GM10248 (cell line): ENCODE measurements at regions not wholly inside any gene's neighbourhood (a gene's known extent, or its start where the extent isn't known, plus 50 kb on each side); places are given as distances from the start of the nearest gene placed in this dataset.
"Not testable (repeated sequence)": the region's sequence is repeated elsewhere in the genome, so short reads cannot be mapped to it uniquely, and the experiment has no call there.

Experiments used
- CTCF ChIA-PET: fragments of 300-600 bp; sonication (Branson Sonifier 250); formaldehyde crosslinking; extraction: SDS; loops from one replicate; lab custom pipeline; 2021; ENCODE audit warnings: antibody characterized with exemption; lab: Yijun Ruan, JAX
- POLR2A ChIA-PET: fragments of 350-650 bp; sonication (Branson Sonifier 250); formaldehyde crosslinking; extraction: SDS; loops from one replicate; lab custom pipeline; 2020; ENCODE audit warnings: antibody characterized with exemption; lab: Yijun Ruan, JAX
- DNase-seq: peaks from one replicate; pipeline ENCODE4 v3.0.0; 2012; ENCODE audit errors: extremely low spot score
- TF ChIP-seq, protein P1 (sequence below): IDR thresholded peaks from 2 replicates; pipeline ENCODE4 v1.5.1; 2012; ENCODE audit warnings: mild to moderate bottlenecking, low read depth; ENCODE audit errors: extremely low read depth, missing control alignments, control extremely low read depth

DNA sequence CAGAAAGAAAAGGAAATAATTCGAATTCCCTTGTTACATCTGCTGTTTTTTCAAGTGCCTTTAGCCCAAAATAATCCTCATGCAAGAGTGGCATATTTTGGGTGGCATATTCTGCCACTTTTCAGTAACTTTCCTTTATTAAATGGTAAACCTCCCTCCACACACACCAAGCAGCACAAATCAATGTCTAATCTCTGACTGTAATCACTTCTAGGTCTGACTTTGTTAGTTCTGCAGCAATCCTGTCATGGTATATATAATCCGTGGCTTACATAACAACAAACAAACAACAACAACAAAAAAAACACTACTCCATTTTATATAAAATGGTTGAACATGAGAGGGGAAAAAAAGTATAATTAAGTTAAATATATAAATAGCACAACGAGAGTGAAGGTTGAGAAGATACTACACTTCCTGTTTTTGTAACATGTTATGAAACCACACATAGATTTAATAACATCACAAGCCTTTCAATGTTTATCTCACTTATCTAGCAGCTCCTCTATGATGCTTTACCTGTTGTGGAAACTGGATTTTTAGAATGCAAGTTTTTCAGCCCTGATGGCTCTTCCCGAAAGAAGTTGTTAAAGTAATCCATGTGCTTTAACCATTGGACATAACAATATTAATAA is 715.4 kb downstream of the GRXCR1 start:
- TF ChIP-seq, protein P1, sequence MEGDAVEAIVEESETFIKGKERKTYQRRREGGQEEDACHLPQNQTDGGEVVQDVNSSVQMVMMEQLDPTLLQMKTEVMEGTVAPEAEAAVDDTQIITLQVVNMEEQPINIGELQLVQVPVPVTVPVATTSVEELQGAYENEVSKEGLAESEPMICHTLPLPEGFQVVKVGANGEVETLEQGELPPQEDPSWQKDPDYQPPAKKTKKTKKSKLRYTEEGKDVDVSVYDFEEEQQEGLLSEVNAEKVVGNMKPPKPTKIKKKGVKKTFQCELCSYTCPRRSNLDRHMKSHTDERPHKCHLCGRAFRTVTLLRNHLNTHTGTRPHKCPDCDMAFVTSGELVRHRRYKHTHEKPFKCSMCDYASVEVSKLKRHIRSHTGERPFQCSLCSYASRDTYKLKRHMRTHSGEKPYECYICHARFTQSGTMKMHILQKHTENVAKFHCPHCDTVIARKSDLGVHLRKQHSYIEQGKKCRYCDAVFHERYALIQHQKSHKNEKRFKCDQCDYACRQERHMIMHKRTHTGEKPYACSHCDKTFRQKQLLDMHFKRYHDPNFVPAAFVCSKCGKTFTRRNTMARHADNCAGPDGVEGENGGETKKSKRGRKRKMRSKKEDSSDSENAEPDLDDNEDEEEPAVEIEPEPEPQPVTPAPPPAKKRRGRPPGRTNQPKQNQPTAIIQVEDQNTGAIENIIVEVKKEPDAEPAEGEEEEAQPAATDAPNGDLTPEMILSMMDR, result no peak
- POLR2A ChIA-PET, result no interaction called here
- CTCF ChIA-PET, result no interaction called here
- no peak for DNase-seq

DNA sequence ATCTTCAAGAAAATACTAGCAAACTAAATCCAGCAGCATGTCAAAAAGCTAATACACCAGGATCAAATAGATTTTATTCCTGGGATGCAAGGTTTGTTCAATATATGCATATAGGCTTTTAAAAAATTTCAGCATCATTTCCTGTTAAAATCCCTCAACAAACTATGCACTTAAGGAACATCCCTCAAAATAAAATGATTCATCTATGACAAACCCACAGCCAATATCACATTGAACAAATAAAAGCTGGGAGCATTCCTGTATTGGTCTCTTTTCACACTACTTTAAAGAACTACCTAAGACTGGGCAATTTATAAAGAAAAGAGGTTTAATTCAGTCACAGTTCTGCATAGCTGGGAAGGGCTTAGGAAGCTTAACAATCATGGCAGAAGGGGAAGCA is 726.7 kb downstream of the GRXCR1 start:
- CTCF ChIA-PET, result no interaction called here
- TF ChIP-seq, protein P1, result no peak
- DNase-seq, result no peak
- POLR2A ChIA-PET, result no interaction called here

DNA sequence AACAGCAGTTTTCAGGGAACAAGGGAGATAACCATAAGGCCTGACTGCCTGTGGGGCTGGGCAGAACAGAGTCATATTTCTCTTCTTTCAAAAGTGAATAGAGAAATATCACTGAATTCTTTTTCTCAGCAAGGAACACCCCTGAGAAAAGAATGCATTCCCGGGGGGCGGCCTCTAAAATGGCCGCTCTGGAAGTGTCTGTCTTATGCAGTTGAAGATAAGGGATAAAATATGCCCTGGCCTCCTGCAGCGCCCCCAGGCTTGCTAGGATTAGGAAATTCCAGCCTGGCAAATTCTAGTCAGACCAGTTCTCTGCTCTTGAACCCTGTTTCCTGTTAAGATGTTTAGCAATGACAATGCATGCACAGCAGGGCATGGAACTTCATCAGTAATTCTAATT is 745.4 kb downstream of the GRXCR1 start:
- CTCF ChIA-PET, DNase-seq, POLR2A ChIA-PET: not testable (repeated sequence)

DNA sequence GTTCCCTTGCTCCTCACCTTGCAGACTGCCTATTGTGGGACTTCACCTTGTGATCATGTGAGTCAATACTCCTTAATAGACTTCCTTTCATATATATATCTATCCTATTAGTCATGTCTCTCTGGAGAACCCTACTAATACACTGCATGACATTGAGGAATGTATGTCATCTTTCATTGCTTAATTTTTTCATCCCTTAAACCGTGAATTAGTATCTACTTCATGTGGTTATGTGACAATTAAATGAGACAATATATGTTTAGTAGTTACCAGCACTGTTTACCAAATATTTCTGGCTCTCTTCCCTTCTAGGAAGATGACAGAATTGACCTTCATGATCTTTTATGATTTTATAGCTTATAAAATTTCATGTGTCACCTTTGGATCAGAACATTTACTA is 759.5 kb downstream of the GRXCR1 start:
- ChIA-PET CTCF (interaction anchor here (1.4 kb wide), 1 partner anchor 35 kb away, joined by 3 read pairs; no protein-coding TSS in a partner anchor), POLR2A (no interaction called here)
- DNase-seq, result no peak
- TF ChIP-seq, protein P1, result no peak

DNA sequence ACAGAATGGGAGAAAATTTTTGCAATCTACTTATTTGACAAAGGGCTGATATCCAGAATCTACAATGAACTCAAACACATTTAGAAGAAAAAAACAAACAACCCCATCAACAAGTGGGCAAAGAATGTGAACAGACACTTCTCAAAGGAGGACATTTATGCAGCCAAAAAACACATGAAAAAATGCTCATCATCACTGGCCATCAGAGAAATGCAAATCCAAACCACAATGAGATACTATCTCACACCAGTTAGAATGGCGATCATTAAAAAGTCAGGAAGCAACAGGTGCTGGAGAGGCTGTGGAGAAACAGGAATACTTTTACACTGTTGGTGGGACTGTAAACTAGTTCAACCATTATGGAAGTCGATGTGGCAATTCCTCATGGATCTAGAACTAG is 767.0 kb downstream of the GRXCR1 start:
- CTCF ChIA-PET, POLR2A ChIA-PET, DNase-seq: not testable (repeated sequence)

DNA sequence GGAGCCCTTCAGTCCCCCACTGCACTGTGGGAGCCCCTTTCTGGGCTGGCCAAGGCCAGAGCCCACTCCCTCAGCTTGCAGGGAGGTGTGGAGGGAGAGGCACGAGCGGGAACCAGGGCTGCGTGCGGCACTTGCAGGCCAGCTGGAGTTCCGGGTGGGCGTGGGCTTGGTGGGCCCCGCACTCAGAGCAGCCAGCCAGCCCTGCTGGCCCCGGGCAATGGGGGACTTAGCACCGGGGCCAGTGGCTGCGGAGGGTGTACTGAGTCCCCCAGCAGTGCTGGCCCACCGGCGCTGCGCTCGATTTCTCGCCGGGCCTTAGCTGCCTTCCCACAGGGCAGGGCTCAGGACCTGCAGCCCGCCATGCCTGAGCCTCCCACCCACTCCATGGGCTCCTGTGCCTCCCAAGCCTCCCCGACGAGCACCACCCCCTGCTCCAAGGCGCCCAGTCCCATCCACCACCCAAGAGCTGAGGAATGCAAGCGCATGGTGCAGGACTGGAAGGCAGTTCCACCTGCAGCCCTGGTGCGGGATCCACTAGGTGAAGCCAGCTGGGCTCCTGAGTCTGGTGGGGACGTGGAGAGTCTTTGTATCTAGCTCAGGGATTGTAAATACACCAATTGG is 776.2 kb downstream of the KCTD8 start:
- CTCF ChIA-PET, DNase-seq, POLR2A ChIA-PET: not testable (repeated sequence)

DNA sequence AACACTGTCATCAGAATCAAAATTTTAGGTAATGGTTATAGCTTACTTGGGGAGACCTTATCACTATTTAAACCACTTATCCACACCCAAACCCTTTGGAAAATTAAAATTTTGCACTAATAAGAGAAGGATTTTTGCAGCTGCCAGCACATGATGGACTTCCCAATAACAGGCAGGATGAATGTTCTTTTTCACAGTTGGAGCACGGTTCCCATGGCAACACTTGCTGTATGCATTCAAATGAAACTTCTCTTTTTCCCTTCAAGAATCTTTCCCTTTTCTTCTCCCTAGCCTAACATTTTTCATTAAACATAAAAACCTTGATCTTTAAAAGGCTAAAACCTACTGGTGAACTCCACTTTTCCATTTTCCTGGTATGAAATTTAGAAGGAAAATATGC is 768.2 kb downstream of the KCTD8 start:
- no peak for DNase-seq
- CTCF ChIA-PET, result no interaction called here
- TF ChIP-seq, protein P1, result no peak
- POLR2A ChIA-PET, result no interaction called here

DNA sequence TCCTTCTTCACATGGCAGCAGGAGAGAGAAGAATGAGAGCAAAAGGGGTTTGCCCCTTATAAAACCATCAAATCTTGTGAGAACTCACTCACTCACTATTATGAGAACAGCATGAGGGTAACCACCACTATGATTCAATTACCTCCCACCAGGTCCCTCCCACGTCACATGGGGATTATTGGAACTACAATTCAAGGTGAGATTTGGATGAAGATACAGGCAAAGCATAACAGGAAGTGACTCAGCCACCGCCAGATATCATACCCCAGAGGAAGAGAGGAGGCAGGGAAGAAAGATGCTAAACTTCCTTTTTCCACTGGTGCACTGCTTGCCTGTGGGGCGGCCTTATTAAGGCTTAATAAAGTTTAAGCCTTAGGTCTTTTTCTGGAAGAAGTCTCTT is 766.1 kb downstream of the KCTD8 start:
- ChIA-PET CTCF (no interaction called here), POLR2A (no interaction called here)
- no peak for DNase-seq
- TF ChIP-seq, protein P1, result no peak
